ENCODE measurements at regions not wholly inside any gene's neighbourhood (a gene's known extent, or its start where the extent isn't known, plus 50 kb on each side); places are given as distances from the start of the nearest gene placed in this dataset.
"Not testable (repeated sequence)": the region's sequence is repeated elsewhere in the genome, so short reads cannot be mapped to it uniquely, and the experiment has no call there.

DNA sequence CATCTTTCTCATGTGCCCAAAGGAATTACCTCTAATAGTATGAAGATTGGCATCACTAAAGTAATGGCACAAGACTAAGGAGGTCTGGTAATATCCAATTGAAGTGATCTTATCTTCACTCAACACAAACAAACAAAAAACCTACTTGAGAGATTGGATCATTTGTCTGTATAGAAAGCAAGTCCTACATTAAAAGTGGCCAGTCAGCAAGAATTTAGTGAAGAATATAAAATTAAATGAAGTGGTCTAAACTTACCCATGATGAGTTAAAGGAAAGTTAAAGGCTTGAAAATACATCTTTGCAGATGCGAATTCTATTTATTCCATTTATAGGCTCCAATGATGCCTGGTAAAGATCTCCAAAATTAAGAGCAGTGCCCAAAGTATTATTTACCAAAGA lies 350.3 kb upstream of the PCSK5 start:
- no peak for DNase-seq (ENCODE audit: low read depth)

DNA sequence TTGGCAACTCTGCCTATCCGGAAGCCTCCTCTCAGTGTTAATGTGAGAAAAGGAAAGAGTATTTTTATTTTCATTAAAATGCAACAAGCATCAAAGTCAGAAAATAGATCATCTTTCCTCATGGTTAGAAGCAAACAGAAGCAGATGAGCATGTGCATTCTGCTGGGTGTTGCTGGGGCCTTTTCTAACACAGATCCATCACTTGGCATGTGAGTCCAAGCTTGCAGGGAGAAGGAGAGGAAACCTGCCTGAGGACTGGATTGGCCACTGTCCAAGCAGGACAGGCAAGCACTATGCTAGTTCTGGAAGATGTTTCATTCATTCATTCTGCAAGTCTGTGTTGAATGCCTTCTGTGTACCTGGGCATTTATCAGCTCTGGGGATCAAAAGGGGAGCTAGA lies 348.7 kb upstream of the PCSK5 start:
- DNase-seq (ENCODE audit: low read depth), result no peak

DNA sequence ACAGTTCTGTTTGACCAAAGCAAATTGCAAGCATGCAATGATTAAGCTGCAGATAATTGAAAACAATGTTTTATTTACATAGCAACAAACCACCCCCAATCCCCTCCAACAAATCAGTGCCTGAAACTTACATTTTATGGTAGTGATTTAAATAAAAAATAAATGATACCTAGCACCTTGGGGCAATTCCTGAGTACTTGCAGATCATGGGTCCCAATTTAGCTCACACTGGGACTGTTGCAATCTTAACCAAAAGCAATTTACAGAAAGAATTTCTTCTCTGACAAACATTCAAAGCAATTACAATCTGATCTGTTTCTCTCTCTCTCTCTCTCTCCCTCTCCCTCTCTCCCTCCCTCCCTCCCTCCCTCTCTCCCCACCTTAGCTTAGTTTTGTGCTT lies 345.7 kb upstream of the PCSK5 start:
- no peak for DNase-seq (ENCODE audit: low read depth)

DNA sequence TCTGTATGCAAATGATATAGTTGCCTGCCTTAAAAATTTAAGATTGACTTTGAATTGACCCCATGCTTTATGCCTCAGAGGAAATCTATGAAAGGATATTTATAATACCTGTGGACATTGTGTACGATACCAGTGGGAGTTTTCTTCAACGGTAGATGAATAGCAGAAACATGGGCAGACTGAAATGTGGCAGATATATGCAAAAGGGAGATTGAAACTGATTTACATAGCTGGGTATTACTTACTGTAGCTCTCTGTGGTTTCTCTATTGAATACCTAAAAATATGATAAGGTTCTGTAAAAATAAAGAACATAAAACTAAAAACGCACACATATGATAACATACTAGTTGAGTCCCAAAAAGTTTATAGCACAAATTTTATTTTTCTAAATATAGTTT lies 345.2 kb upstream of the PCSK5 start:
- no peak for DNase-seq (ENCODE audit: low read depth)

DNA sequence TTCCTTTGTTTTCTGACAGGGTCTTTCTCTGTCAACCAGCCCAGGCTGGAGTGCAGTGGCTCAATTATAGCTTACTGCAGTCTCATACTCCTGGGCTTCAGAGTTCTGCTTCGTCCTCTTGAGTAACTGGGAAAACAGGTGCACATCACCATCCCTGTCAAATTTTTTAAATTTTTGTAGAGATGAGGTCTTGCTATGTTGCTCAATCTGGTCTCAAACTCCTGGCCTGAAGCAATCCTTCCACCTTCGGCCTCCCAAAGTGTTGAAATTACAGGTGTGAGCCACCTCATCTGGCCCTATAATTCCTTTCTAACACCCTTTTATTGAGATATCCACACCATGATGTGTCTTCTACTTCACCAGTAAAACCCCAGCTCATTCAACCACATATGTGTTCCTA lies 341.6 kb upstream of the PCSK5 start:
- DNase-seq (ENCODE audit: low read depth), result no peak

DNA sequence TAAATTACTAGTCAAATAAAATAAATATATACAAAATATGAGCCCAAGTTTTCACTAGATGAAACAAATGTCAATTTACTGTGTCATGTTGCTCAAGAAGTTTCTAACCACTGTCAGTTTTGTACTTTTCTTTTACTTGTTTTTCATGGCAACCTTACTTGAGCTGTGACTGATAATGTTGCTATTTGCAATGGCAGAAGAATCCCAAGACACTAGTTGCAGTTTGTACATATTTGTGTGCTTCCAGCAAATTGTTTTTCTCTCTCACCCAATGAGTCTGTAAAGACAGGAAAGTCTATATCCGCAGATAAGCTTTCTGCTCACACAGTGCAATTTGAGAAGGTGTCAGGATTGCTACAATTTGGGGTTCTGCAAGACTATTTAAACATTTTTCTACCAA lies 338.6 kb upstream of the PCSK5 start:
- no peak for DNase-seq (ENCODE audit: low read depth)

DNA sequence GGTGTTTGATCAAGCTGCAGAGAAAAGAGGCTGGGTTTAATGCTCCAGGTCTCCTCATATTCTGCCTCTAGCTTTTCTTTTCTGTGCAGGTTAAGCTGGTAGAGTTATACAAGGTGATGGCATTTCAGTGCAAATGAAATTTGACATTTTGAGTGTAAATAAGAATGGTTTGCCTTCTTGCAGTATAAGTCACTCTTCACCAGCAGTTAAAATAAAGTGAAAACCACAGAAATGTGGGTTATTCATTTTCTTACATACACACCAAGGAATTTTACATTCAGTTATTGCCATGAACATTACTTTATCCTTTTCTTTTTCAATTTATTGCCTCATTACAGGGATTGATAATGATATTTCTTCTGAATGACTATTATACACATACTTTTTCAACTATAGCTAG lies 337.5 kb upstream of the PCSK5 start:
- DNase-seq (ENCODE audit: low read depth), result no peak

DNA sequence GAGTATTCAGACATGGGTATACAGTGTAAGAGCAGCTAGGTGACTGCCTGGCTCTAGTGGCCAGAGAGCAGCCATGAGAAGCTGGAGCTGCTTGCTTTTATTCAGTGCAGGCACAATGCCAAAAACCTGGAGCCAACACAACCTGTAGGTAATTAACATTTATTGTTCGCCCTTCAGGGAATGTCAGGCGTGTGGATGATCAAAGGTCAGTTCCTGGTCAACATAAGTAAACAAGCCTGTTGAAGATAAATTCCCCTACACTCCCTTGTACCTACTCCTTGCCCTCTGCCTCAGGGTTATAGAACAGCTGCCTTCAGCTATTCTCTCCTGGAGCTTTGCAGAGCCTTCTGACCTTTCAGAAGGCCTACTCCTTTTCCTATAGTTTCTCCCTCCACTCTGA lies 323.7 kb upstream of the PCSK5 start:
- not testable (repeated sequence) for DNase-seq (ENCODE audit: low read depth)

DNA sequence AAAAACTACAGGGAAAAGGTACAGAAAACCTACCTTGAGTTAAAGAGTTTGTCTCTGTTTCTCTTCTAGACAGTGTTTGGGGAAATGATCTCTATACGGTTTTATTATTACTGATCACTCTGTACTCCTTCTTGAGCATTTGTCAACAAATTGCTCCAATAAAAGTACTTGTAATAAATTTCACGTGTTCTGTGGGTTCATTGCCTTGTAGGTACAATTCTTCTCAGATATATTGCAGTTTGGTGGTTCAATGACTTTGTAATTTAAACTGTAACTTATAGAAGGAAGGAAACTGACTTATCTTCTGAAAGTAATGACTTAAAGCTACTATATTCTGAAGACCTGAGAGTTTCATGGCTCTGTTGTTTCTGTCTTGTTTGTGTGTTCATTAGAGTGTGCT lies 319.9 kb upstream of the PCSK5 start:
- DNase-seq (ENCODE audit: low read depth), result no peak

DNA sequence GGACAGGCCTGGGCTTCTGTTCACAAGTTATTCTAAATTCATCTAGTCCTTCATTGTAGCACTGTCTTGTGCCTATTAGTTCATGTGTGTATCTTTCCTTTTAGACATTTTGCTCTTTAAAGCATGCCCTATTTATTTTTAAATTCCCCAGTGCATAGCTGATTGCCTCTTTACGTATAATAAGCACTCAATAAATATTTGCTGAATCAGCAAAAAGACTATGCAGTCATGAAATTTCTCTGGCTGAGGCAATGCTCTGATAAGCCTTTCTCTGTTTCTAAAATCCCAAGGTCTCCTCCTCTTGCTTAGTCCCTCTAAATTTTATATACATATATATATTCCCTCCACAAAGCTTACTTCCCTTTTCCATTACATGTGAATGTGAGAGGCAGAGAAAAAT lies 315.9 kb upstream of the PCSK5 start:
- no peak for DNase-seq (ENCODE audit: low read depth)

DNA sequence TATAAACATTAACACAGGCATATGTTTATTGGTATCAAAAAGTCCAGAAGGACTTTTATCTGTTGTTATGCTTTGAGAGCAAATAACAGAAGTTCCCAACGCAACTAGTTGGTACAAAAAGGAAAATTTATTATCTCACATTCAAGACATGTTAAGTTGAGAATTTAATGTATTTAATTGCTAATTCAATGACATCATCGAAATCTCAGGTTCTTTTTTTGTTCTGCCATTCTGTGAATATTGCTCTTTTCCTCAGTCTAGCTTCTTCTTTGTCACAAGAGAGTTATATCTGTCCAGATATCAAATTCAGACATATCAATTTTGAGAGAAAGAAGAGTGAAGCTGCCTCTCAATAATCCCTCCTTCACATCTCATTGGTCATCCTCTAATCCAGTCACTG lies 307.6 kb upstream of the PCSK5 start:
- DNase-seq (ENCODE audit: low read depth), result no peak

DNA sequence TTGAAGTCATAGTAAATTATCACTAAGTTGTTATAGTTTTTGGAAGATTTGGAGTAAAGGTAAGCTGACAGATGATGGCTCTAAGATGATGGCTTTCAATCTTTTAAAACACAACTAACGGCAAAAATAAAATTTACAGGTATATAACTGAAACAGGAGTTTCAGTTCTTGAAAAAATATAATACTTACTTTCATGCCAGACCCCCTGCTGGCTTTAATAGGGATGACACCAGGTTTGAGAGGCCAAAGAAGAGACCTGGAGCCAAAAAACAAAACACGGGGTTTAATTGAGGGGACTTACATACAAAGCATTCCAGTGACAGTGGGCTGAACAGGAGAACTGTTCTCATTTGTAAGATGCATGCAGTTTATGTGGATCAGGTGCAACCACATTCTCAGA lies 301.7 kb upstream of the PCSK5 start:
- DNase-seq (ENCODE audit: low read depth), result no peak

DNA sequence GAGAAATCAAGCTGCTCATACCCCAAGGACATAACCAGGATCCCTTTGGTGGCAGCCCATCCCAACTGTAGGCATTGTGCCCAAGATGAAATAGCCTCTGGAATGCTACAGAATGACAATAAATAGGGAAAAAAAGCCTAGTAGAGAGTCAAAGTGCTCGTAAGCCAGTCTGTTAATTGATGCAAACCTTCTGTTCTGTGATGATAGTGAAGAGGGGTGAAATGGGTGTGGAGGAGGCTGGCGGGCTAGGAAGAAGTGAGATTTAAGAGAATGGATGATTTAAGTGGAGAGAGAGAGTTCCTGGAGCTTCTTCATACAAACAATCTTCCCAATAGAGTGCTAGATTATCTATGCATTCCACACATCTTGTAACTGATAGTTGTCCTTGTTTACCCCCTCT lies 301.0 kb upstream of the PCSK5 start:
- DNase-seq (ENCODE audit: low read depth), result no peak

DNA sequence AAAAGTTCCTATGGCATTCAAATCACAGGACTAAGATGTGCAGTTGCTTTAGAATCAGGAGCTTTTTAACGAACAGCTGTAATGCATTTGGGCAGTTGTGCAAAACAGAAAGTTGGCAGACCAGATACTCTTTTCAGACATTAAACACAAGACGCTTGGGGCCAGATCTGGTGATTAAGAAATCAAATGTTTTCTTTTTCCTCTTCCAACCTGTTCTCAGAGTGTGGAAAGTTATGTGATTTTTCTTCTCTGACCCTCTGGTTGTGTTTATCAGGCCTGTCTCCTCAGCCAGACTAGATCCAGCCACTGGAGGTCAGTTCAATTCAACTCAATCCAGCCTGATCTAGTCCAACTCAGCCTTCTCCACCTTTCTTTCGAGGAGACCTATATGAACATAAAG lies 298.5 kb upstream of the PCSK5 start:
- no peak for DNase-seq (ENCODE audit: low read depth)

DNA sequence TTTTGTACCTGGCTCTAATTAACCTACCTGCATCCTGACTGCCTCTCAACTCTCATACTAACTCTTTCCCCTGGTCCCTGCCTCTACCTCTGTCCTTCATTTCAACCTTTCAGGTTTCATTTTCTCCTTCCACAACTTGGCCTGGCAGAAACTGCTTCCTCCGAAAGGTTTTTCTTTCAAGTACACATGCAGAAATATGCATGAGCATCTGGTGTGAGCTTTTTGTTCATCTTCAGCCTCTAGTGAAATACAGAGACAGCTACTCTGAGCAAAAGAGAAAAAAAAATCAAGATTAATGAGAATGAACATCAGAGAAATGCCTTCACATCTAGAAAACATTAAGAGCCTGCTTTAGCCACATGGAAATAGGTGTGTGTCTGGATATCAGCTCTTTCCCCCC lies 297.9 kb upstream of the PCSK5 start:
- no peak for DNase-seq (ENCODE audit: low read depth)

DNA sequence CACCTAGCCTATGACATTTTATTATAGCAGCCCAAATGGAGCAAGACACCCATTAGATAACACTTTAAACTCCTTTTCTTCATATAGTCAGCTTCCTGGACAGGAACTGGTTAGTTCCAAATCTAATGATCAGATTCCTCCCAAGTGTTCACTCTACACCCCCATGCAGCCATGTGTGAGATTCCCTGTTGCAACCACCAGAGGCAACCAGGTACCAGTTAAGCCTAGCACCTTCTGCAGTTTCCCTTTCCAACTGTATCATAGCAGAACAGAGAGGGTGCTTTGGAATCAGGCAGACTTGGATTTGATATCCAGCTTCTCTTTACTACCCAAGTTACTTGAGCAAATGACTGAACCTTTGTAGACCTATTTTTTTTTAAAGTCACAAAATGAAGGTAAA lies 296.6 kb upstream of the PCSK5 start:
- DNase-seq (ENCODE audit: low read depth), result no peak

DNA sequence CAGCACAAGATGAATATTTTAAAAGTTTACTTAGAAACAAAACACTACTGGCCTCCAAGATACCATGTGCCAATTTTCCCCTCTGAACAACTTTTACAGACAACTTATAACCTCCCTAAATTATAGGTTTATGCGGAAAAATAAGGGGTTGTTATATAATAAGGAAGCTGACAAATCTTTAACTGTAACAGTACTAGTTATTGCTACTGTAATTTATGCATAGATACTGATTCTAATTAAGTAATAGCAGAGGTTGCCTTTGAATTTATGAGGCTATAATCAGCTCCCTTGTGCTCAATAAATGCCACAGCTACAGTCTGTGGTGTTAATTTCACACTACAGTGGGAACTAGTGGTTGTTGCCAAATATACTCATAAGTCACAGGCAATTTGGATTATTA lies 291.3 kb upstream of the PCSK5 start:
- no peak for DNase-seq (ENCODE audit: low read depth)

DNA sequence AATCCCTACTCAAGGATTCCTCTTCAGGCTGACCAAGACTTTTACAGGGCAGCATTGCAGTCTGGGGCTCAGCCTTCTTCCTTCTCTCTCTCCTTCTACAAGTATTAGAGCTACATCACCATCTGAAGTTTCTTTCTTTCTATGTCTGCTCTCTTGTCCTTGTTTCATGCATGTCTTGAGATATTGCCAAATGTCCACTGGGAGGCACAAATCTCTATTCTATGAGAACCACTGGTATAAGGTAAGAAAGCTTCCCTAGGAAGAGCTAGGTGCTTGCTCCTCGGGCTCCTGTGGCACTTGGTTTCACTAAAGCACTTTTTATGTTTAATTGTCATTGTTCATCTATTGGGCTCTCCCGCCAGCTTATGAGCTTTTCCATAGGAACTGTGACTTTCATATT lies 289.2 kb upstream of the PCSK5 start:
- DNase-seq (ENCODE audit: low read depth), result no peak

DNA sequence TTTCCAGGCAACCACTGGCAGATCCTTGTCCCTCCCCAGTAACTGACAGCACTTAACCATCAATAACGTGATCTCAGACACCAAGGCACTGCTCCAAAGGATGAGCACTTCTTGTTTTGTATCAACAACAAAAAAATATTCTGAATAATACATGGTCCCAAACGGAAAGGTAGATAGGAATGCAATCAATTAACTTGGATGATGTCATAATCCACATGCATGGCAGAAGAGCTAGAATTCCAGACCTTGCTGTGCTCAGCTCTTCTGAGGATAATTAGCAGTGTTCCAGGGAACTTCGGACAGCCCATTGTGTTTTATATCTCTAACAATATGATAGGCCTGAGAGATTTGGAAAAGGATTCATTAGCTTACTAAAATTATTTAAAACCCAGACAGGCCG lies 288.4 kb upstream of the PCSK5 start:
- no peak for DNase-seq (ENCODE audit: low read depth)

DNA sequence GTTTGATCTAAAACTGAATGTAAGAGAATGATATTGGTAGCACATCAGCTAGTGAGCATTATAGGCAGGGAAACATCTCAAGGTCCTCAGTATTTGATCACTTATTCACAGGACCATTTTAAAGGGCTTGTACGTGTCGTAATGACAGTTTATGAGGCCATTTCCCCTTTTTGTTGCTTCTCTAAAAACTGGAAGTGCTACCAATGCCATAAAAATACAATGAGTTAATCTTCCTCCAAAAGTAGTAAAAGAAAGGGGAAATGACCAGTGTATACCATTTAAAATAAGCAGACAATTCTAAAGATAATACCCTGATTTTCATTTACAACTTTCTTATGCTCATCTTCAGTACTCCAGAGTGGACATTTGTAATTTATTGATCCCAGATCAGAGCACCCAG lies 285.8 kb upstream of the PCSK5 start:
- no peak for DNase-seq (ENCODE audit: low read depth)

DNA sequence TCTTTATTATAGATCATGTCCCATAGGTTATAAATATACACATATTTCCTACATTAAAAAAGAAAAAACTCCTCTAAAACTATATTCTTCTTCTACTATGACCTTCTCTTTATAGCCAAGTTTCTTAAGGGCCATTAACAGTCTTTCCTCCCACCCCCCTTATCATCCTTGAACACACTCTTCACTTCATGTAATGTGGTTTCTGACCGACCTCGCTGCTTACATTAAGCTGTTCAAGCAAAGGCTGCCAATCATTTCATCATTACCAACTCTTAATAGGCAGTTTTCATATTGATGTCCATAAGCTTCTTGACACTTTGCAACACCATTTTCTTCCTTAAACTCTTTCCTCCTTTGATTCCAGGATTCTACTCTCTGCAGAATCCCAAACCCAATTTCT lies 283.0 kb upstream of the PCSK5 start:
- DNase-seq (ENCODE audit: low read depth), result no peak

DNA sequence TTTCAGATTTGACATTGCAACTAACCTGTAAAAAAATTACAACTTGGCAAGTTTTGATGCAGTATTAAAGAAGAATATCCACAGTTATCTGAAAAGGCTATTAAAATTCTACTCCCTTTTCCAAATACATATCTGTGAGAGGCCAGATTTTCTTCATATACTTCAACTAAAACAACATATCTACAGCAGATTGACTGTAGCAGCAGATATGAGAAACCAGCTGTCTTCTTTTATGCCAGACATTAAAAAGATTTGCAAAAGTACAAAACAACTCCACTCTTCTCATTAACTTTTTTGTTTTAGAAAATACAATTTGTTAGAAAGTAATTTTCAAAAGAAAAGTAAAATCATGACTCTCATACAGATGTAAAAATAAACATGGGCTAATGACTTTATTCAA lies 281.1 kb upstream of the PCSK5 start:
- DNase-seq (ENCODE audit: low read depth), result no peak

DNA sequence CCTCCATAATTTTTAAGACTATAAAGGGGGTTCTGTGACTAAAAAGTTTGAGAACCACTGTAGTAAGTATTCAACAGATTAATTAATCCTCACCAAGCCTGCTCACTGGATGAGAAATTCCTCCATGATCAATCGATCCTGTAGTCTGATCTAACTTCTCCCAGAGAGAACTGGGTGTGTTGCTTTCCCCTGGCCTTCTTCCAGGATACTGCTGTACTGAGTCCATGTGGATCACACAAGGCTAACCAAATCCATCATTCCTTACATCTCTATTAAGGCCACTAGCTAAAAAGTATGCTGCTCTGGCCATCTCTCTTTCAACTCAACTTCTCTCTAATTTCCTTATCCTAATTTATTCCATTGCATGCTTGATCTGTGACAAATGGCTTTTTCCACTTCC lies 280.2 kb upstream of the PCSK5 start:
- no peak for DNase-seq (ENCODE audit: low read depth)

DNA sequence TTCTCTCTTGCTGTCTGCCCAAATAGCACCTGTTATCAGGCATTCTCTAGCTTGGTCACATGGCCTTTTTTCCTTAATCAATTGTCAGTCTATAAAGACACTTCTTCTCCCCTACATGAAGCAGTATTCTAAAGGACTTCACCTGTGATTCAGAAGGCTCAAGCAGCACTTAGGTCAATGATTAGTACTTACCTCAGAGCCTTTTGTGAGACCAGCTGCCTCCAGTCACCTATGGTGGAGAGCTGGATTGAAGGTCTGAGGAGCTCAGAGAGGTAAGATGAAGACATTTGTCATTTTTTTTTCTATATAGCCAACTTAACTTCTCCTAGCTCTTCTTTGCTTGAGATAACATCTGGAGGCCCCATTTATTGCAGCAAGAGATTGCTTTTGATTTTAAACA lies 278.3 kb upstream of the PCSK5 start:
- no peak for DNase-seq (ENCODE audit: low read depth)

DNA sequence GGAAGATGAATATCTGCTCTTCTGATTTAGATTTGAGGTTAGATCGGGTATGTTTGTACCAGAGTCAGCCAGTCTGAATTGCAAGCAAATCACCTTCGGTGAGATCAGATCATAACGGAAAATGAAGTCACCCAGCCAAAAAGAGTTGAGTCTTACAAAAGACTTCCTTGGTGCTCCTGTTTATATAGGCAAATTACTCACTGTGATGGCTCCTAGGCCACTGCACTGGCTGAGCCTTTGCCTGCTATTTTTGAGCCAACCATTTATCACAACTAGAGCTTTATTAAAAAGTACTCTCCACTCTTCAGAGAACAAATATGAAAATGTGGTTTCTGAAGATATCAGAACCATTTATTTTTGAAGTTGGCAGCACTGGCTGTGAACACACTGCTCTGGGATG lies 277.7 kb upstream of the PCSK5 start:
- DNase-seq (ENCODE audit: low read depth), result no peak

DNA sequence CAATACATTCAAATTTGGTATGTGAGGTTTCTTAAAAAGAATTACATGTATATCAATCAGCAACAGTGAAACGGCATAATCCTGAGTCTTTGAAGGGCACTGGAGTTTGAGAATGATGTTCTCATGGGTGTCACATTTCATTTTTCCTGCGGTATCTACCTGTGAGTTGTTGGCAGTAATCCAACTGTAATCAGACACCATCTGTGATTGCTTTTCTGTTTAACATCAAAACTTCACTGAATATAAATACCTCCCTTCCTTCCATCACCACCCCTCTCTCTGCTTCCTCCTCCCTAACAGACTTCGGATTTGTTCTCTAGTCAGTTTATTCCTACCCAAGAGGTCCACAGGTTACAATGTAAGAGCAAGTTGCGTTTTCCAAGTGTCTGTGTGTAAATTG lies 275.2 kb upstream of the PCSK5 start:
- DNase-seq (ENCODE audit: low read depth), result no peak

All from T follicular helper cell (primary cell).